OCI-LY7 (cell line): ENCODE measurements at regions not wholly inside any gene's neighbourhood (a gene's known extent, or its start where the extent isn't known, plus 50 kb on each side); places are given as distances from the start of the nearest gene placed in this dataset.

Experiments
- BruUV-seq: library from RNA; stranded (reverse); fragments of 400-500 nt; replicated peaks from 2 replicates; lab custom pipeline; 2021; lab: Mats Ljungman, UMichigan
- CTCF ChIA-PET: fragments of 300-600 bp; sonication (Branson Sonifier 250); formaldehyde crosslinking; loops from one replicate; lab custom pipeline; 2022; ENCODE audit warnings: antibody characterized with exemption; ENCODE audit not compliant: unreplicated experiment; lab: Charles Lee
- POLR2A ChIA-PET: fragments of 300-600 bp; sonication (Branson Sonifier 250); formaldehyde crosslinking; loops from one replicate; lab custom pipeline; 2022; ENCODE audit warnings: antibody characterized with exemption; lab: Charles Lee
- DNase-seq: peaks from one replicate; pipeline ENCODE4 v3.0.0-alpha.2; 2015; ENCODE audit warnings: low spot score
- H2AFZ ChIP-seq: fragments of 200-600 bp; sonication (generic), shearing (Covaris generic); 2 replicates; pipeline ENCODE4 v1.6.1; 2014; ENCODE audit warnings: mild to moderate bottlenecking, antibody characterized with exemption, low read length, moderate library complexity
- H3K27ac ChIP-seq: fragments of 200-600 bp; sonication (generic); 2 replicates; pipeline ENCODE4 v1.5.1; 2014; ENCODE audit warnings: mixed run types, low read depth, mild to moderate bottlenecking, moderate library complexity, low read length, inconsistent platforms; ENCODE audit not compliant: poor library complexity, severe bottlenecking
- H3K36me3 ChIP-seq: fragments of 200-600 bp; sonication (generic); 2 replicates; pipeline ENCODE4 v1.6.1; 2014; ENCODE audit warnings: mild to moderate bottlenecking, antibody characterized with exemption, low read length, moderate library complexity, mixed read lengths; ENCODE audit not compliant: insufficient read depth
- H3K4me1 ChIP-seq: fragments of 200-600 bp; sonication (generic); 2 replicates; pipeline ENCODE4 v1.5.1; 2014; ENCODE audit warnings: mild to moderate bottlenecking, low read length; ENCODE audit not compliant: insufficient read depth, poor library complexity, severe bottlenecking
- H3K4me2 ChIP-seq: fragments of 200-600 bp; sonication (generic); 2 replicates; pipeline ENCODE4 v1.6.1; 2014; ENCODE audit warnings: mild to moderate bottlenecking, low read length
- H3K4me3 ChIP-seq: fragments of 200-600 bp; sonication (generic); 2 replicates; pipeline ENCODE4 v1.5.1; 2014; ENCODE audit warnings: mild to moderate bottlenecking, low read depth, low read length; ENCODE audit not compliant: poor library complexity, severe bottlenecking
- H3K79me2 ChIP-seq: fragments of 200-600 bp; sonication (generic); 2 replicates; pipeline ENCODE4 v1.6.1; 2016; ENCODE audit warnings: low read depth, mild to moderate bottlenecking, low read length, moderate library complexity, mixed read lengths; ENCODE audit not compliant: insufficient read depth
- H3K9me2 ChIP-seq: fragments of 200-600 bp; sonication (generic); 2 replicates; pipeline ENCODE4 v1.6.1; 2016; ENCODE audit warnings: mild to moderate bottlenecking, low read length, mixed read lengths; ENCODE audit not compliant: insufficient read depth
- H3K9me3 ChIP-seq: fragments of 200-600 bp; sonication (generic); 2 replicates; pipeline ENCODE4 v1.6.1; 2014; ENCODE audit warnings: mild to moderate bottlenecking, mixed run types, low read length, mixed read lengths
- H4K20me1 ChIP-seq: fragments of 200-600 bp; sonication (generic); 2 replicates; pipeline ENCODE4 v1.6.1; 2014; ENCODE audit warnings: mild to moderate bottlenecking, antibody characterized with exemption, low read length, moderate library complexity, mixed read lengths; ENCODE audit not compliant: insufficient read depth
- EZH2phosphoT487 ChIP-seq: fragments of 200-600 bp; sonication (generic); IDR thresholded peaks from 2 replicates; pipeline ENCODE4 v1.6.1; 2018; ENCODE audit warnings: low read depth, borderline replicate concordance, mild to moderate bottlenecking, mixed run types, antibody characterized with exemption, low read length, moderate library complexity, mixed read lengths
- intact Hi-C: fragments of 100-400 bp; cut with micrococcal nuclease; formaldehyde crosslinking; loops from one replicate; pipeline ENCODE4 v1.10.0; 2022; ENCODE audit not compliant: unreplicated experiment
- TF ChIP-seq, protein P1 (sequence below): fragments of 200-600 bp; sonication (generic); conservative IDR thresholded peaks from 2 replicates; pipeline ENCODE4 v1.5.1; 2014; ENCODE audit warnings: mild to moderate bottlenecking, antibody characterized with exemption, low read length, moderate library complexity, mixed read lengths

DNA sequence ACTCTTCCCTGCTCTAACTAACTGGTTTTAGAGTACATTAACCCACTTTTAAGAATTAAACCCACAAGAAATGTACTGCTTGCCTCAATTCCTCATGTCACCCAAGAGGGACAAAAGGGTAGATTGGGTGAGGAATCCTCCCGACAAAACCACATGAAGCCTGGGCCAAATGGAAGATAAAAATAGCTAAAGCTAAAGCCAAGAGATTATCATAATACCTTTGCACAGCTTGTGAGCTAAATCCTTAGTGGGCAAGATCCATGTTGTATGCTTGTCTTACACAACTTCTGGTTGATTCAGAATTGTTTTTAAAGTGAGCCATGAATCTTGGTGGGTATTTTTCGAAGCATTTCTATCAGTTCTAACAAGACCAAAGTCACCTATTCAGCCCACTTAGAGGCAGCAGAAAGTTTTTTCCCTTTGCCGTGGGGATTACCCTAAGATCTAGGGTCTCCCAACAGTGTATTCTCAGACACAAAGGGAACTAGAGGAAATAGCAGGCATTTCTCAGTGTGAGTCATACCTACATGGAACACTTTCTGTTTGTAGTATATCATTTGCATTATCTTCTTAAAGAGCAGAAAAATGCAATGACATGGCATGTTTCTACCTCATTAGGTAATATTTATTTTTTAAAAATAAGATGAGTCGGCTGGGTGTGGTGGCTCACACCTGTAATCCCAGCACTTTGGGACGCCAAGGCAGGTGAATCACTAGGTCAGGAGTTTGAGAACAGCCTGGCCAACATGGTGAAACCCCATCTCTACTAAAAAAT is 616.6 kb downstream of the KCNH5 start:
- H2AFZ ChIP-seq = no peak overlapping the region
- no peak overlapping the region for H3K27ac ChIP-seq
- H3K4me1 ChIP-seq = no peaks in the 10 kb centered on the region
- no peak for DNase-seq
- TF ChIP-seq EZH2phosphoT487 = no peak
- TF ChIP-seq, protein P1, sequence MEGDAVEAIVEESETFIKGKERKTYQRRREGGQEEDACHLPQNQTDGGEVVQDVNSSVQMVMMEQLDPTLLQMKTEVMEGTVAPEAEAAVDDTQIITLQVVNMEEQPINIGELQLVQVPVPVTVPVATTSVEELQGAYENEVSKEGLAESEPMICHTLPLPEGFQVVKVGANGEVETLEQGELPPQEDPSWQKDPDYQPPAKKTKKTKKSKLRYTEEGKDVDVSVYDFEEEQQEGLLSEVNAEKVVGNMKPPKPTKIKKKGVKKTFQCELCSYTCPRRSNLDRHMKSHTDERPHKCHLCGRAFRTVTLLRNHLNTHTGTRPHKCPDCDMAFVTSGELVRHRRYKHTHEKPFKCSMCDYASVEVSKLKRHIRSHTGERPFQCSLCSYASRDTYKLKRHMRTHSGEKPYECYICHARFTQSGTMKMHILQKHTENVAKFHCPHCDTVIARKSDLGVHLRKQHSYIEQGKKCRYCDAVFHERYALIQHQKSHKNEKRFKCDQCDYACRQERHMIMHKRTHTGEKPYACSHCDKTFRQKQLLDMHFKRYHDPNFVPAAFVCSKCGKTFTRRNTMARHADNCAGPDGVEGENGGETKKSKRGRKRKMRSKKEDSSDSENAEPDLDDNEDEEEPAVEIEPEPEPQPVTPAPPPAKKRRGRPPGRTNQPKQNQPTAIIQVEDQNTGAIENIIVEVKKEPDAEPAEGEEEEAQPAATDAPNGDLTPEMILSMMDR = no peak
- intact Hi-C loops = no loop called here
- H3K79me2 ChIP-seq = no peaks in the 10 kb centered on the region
- CTCF ChIA-PET = no interaction called here
- no TSS peak for BruUV-seq
- POLR2A ChIA-PET = interaction anchor here (0.5 kb wide), 1 partner anchor 34 kb away, joined by 3 read pairs; no protein-coding TSS in a partner anchor
- no peaks in the 10 kb centered on the region for H4K20me1 ChIP-seq
- H3K36me3 ChIP-seq = no peaks in the 10 kb centered on the region
- no peak overlapping the region for H3K4me2 ChIP-seq
- H3K9me2 ChIP-seq = no peaks in the 10 kb centered on the region
- H3K9me3 ChIP-seq = no peaks in the 10 kb centered on the region
- H3K4me3 ChIP-seq = no peak overlapping the region

DNA sequence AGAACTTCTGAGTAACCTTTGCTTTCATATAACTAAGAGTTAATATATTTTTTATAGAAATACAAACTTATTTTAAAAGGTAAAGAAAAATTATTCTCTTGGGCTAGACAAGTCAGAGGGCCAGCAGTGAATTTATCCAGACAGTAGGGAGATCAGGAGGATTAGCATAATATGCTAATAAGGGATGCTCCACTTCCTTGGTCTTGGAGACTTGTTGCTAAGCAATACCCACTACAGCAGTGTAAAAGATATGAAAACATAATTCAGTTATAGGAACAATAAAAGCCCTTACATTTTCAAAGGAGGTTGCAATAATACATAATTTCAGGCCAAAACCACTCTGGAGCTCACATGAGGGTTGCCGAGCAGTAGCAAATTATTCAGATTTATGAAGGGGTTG is 615.6 kb downstream of the KCNH5 start:
- no peaks in the 10 kb centered on the region for H3K9me2 ChIP-seq
- no peak overlapping the region for H3K27ac ChIP-seq
- H4K20me1 ChIP-seq = no peaks in the 10 kb centered on the region
- H2AFZ ChIP-seq = no peak overlapping the region
- DNase-seq = no peak
- POLR2A ChIA-PET = no interaction called here
- CTCF ChIA-PET = no interaction called here
- H3K4me1 ChIP-seq = no peaks in the 10 kb centered on the region
- BruUV-seq = no TSS peak
- no peaks in the 10 kb centered on the region for H3K9me3 ChIP-seq
- no peak overlapping the region for H3K4me3 ChIP-seq
- no peak overlapping the region for H3K4me2 ChIP-seq
- H3K36me3 ChIP-seq = no peaks in the 10 kb centered on the region
- intact Hi-C loops = no loop called here
- no peaks in the 10 kb centered on the region for H3K79me2 ChIP-seq
- TF ChIP-seq, protein P1 = no peak
- no peak for TF ChIP-seq EZH2phosphoT487

DNA sequence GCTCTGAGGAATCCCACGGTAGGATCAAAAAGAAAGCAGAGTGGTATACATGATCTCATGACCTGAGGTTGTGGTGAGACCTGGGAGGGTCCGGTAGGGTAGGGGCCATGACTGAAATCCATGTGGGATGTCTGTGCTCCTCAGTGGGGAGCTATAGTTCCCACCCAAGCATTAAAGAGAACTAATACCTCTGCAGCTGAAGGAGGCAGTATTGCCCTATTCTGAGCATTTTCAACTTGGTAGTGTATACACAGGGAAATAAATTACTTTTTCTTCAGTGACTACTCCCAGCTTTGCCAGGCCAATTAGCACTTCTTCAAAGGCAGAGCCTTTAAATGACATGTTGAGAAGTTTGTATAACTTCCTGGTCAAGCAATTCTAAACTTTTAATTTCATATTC is 613.8 kb downstream of the KCNH5 start:
- no peak for DNase-seq
- no peaks in the 10 kb centered on the region for H3K36me3 ChIP-seq
- H4K20me1 ChIP-seq = no peaks in the 10 kb centered on the region
- POLR2A ChIA-PET = no interaction called here
- BruUV-seq = no TSS peak
- TF ChIP-seq EZH2phosphoT487 = no peak
- TF ChIP-seq, protein P1 = no peak
- H3K4me2 ChIP-seq = no peak overlapping the region
- no peaks in the 10 kb centered on the region for H3K9me3 ChIP-seq
- H2AFZ ChIP-seq = no peak overlapping the region
- no peaks in the 10 kb centered on the region for H3K79me2 ChIP-seq
- CTCF ChIA-PET = no interaction called here
- intact Hi-C loops = no loop called here
- H3K4me1 ChIP-seq = no peaks in the 10 kb centered on the region
- no peaks in the 10 kb centered on the region for H3K9me2 ChIP-seq
- no peak overlapping the region for H3K27ac ChIP-seq
- H3K4me3 ChIP-seq = no peak overlapping the region
